ENCODE measurements at regions not wholly inside any gene's neighbourhood (a gene's known extent, or its start where the extent isn't known, plus 50 kb on each side); places are given as distances from the start of the nearest gene placed in this dataset.

DNA sequence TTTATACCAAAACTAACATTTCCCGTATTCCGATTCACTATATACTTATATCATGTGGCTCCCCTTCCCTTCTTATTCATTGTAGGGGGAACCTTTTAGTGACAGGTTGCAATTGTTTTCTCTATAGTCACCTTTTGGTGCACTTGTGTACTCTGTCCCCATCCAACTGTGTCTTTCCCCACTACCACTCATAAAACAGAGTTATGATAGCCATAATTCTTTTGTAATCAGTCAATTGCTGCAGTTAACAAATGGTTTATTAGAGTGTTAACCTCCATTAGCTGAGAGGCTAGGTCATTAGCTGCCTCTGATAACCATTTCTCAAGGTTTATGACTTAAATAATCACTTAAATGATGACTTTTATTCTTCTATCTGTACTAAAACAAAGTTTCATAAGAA lies 338.1 kb upstream of the SEL1L start:
- no peak for TF ChIP-seq TAF1 (IDR thresholded peaks at IDR 0.05; ENCODE audit: low read depth, low read length)
- TF ChIP-seq POLR2A (IDR thresholded peaks at IDR 0.05; ENCODE audit: low read depth, low read length) = no peak
- no peak for TF ChIP-seq POLR2AphosphoS5 (IDR thresholded peaks at IDR 0.05; ENCODE audit: low read depth, low read length)
- no peak for TF ChIP-seq POU2F2 (IDR thresholded peaks at IDR 0.05; ENCODE audit: low read depth, low read length)
- TF ChIP-seq SPI1 (IDR thresholded peaks at IDR 0.05; ENCODE audit: low read depth, low read length) = no peak
- TF ChIP-seq PAX5 (IDR thresholded peaks at IDR 0.05; ENCODE audit: insufficient read depth, low read length, severe bottlenecking) = no peak

Data from GM12891 (cell line).